ENCODE measurements at regions not wholly inside any gene's neighbourhood (a gene's known extent, or its start where the extent isn't known, plus 50 kb on each side); places are given as distances from the start of the nearest gene placed in this dataset.

DNA sequence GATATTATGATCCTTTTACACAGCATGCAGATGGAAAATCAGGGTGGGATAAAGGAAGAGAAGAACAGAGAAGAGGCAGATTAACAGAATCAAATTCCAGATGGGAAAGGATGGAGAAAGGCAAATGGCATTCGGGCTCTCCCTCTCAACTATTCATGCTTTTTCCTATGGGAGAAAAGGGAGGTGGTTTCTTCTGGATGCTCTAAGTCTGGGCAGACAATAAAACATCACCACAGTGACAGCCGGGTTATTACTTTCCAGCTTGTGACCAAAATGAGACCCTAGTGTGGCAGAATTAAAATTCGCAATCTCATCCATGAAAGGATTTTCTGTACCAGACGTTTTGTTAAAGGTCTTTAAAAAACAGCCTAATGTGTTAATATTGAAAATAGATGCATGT lies 440.7 kb downstream of the RND3 start:
- Histone ChIP-seq H3K18ac (ENCODE audit: insufficient read length, low read depth, low read length) (no peak overlapping the region), H3K4ac (ENCODE audit: low read depth, low read length) (no peak overlapping the region), H2BK5ac (ENCODE audit: insufficient read length, low read length) (no peak overlapping the region), H2BK120ac (ENCODE audit: low read depth, low read length, poor library complexity, severe bottlenecking) (no peak overlapping the region), H4K5ac (ENCODE audit: insufficient read length, low read depth, low read length) (no peak overlapping the region), H3K4me2 (ENCODE audit: insufficient read depth, insufficient read length, low read length) (no peak overlapping the region), H3K23me2 (ENCODE audit: insufficient read length, low read depth, low read length, poor library complexity, severe bottlenecking) (no peaks in the 10 kb centered on the region), H4K91ac (ENCODE audit: insufficient read length, low read depth, low read length) (no peak overlapping the region), H3K4me1 (ENCODE audit: insufficient read depth, low read length) (peaks cover 3% of the 10 kb centered on the region; the same call in 1 of the 2 replicates), H3K9ac (ENCODE audit: extremely low read depth, insufficient read length, low read length) (no peak overlapping the region), H3K79me1 (ENCODE audit: insufficient read depth, low read depth, low read length, poor library complexity, severe bottlenecking) (no peaks in the 10 kb centered on the region), H2AK5ac (ENCODE audit: insufficient read length, low read length) (no peak overlapping the region), H3K9me3 (ENCODE audit: control insufficient read depth, low read depth, low read length) (no peaks in the 10 kb centered on the region), H3K79me2 (ENCODE audit: insufficient read depth, low read length) (no peaks in the 10 kb centered on the region), H3K27me3 (ENCODE audit: insufficient read depth, low read length) (peaks cover 2% of the 10 kb centered on the region; the same call in 1 of the 2 replicates), H2BK12ac (ENCODE audit: insufficient read length, low read depth, low read length) (no peak overlapping the region), H3K56ac (ENCODE audit: insufficient read length, low read depth, low read length) (no peak overlapping the region), H3K27ac (ENCODE audit: insufficient read length, low read depth, low read length) (no peak overlapping the region), H3K23ac (ENCODE audit: insufficient read length, low read depth, low read length) (no peak overlapping the region), H2AFZ (ENCODE audit: low read length) (no peak overlapping the region), H2BK15ac (ENCODE audit: low read depth, low read length) (no peak overlapping the region), H4K8ac (replicated peaks; ENCODE audit: insufficient read length, low read depth, low read length) (no peak overlapping the region), H3K14ac (ENCODE audit: insufficient read depth, low read length) (no peak overlapping the region), H2BK20ac (ENCODE audit: low read depth, low read length, poor library complexity, severe bottlenecking) (no peak overlapping the region), H4K20me1 (ENCODE audit: control insufficient read depth, insufficient read depth, insufficient read length) (no peaks in the 10 kb centered on the region), H3T11ph (ENCODE audit: low read length) (no peak overlapping the region)
- H3K9me3 Mint-ChIP-seq = no peaks in the 10 kb centered on the region
- H3K27ac Mint-ChIP-seq = no peak overlapping the region
- DNase-seq = no peak
- no peak for TF ChIP-seq CTCF (conservative IDR thresholded peaks at IDR 0.05)
- H3K4me3 Mint-ChIP-seq = no peak overlapping the region
- H3K27me3 Mint-ChIP-seq (ENCODE audit: low read depth) = no peaks in the 10 kb centered on the region
- WGBS (ENCODE audit: extremely low coverage, insufficient read length, low lambda C conversion rate) = no CpG with 5 or more reads among the region's 4 CpGs
- H3K4me1 Mint-ChIP-seq = peaks cover 18 to 22% of the 10 kb centered on the region in 2 experiments
- H3K36me3 Mint-ChIP-seq (ENCODE audit: insufficient read depth in 1 of 3, low read depth in 3 of 3) = no peaks in the 10 kb centered on the region
